Renal cortical epithelial cell (primary cell): ENCODE measurements at regions not wholly inside any gene's neighbourhood (a gene's known extent, or its start where the extent isn't known, plus 50 kb on each side); places are given as distances from the start of the nearest gene placed in this dataset.
A peak's percentile ranks its signal among the peaks of the same experiment; 100 is the strongest.

Source experiments
- DNase-seq: peaks from one replicate; pipeline ENCODE4 v3.0.0-alpha.2; 2011; ENCODE audit warnings: low read depth

- peak; percentile 86 for DNase-seq
Measured at GRCh38 chr4:169810325-169811323, 52.9 kb upstream of the HPF1 start.

- no peak for DNase-seq
Measured at GRCh38 chr4:169807934-169808509, 50.3 kb upstream of the HPF1 start.
